Neuron (in vitro differentiated cells): ENCODE measurements at regions not wholly inside any gene's neighbourhood (a gene's known extent, or its start where the extent isn't known, plus 50 kb on each side); places are given as distances from the start of the nearest gene placed in this dataset.

Source experiments
- H2AFZ ChIP-seq: one replicate; pipeline ENCODE4 v1.6.1; 2013; ENCODE audit warnings: low read depth, mild to moderate bottlenecking, inconsistent platforms, low read length, moderate library complexity
- H3K27me3 ChIP-seq: one replicate; pipeline ENCODE4 v1.6.1; 2013; ENCODE audit warnings: low read length; ENCODE audit not compliant: insufficient read depth
- H3K36me3 ChIP-seq: one replicate; pipeline ENCODE4 v1.6.1; 2013; ENCODE audit warnings: low read length; ENCODE audit not compliant: insufficient read depth
- H3K4me1 ChIP-seq: one replicate; pipeline ENCODE4 v1.6.1; 2013; ENCODE audit warnings: low read length; ENCODE audit not compliant: insufficient read depth
- H3K4me3 ChIP-seq: 2 replicates; pipeline ENCODE4 v1.5.1; 2013; ENCODE audit warnings: mild to moderate bottlenecking, low read length, moderate library complexity
- H3K9me3 ChIP-seq: one replicate; pipeline ENCODE4 v1.6.1; 2013; ENCODE audit warnings: low read length

DNA sequence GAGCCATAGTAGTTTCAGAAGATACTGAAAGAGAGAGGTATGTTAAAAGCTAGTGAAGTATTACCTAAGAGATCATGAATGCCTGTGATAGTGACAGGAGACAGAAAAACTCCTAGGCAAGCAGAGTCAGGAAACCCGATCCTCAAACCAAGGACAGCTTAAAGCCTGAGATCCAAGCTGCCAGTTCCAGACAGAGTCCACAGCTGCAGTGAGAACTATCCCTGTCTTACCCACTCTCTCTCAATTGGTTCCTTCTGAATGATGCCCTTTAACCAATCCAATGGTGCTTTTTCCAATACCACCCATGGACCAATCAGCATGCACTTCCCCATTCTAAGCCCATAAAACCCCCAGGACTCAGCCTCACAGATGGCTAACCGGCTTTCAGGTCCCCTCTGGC lies 90.4 kb upstream of the PCDH10 start:
- no peak overlapping the region for H2AFZ ChIP-seq
- H3K9me3 ChIP-seq = no peaks in the 10 kb centered on the region
- H3K27me3 ChIP-seq = no peaks in the 10 kb centered on the region
- no peaks in the 10 kb centered on the region for H3K36me3 ChIP-seq
- no peak overlapping the region for H3K4me3 ChIP-seq
- no peaks in the 10 kb centered on the region for H3K4me1 ChIP-seq

GRCh38 chr4:133059117-133059516 lies 90.0 kb upstream of the PCDH10 start:
- H2AFZ ChIP-seq = no peak overlapping the region
- no peaks in the 10 kb centered on the region for H3K9me3 ChIP-seq
- no peaks in the 10 kb centered on the region for H3K4me1 ChIP-seq
- H3K27me3 ChIP-seq = no peaks in the 10 kb centered on the region
- H3K36me3 ChIP-seq = no peaks in the 10 kb centered on the region
- no peak overlapping the region for H3K4me3 ChIP-seq

GRCh38 chr4:133062851-133063250 lies 86.2 kb upstream of the PCDH10 start:
- H3K4me3 ChIP-seq = no peak overlapping the region
- H3K36me3 ChIP-seq = no peaks in the 10 kb centered on the region
- H3K9me3 ChIP-seq = no peaks in the 10 kb centered on the region
- no peak overlapping the region for H2AFZ ChIP-seq
- H3K27me3 ChIP-seq = no peaks in the 10 kb centered on the region
- H3K4me1 ChIP-seq = no peaks in the 10 kb centered on the region

DNA sequence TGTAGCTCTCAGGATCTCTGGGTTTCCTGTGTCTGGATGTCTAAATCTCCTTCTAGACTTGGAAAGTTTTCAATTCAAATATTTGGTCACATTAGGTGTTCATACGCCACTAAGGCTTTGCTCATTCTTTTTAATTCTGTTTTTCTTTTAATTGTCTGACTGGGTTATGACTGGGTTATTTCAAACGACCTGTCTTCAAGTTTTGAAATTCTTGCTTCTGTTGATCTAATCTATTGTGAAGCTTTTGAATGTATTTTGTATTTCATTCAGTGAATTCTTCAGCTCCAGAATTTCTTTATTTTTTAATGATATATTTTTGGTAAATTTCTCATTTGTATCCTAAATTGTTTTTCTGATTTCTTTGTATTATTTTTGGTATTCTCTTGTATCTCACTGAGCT lies 81.0 kb upstream of the PCDH10 start:
- H3K27me3 ChIP-seq = no peaks in the 10 kb centered on the region
- peaks cover 8% of the 10 kb centered on the region for H3K9me3 ChIP-seq
- H3K4me1 ChIP-seq = no peaks in the 10 kb centered on the region

GRCh38 chr4:133081246-133081645 lies 67.8 kb upstream of the PCDH10 start:
- Histone ChIP-seq H3K9me3 (peaks cover 2% of the 10 kb centered on the region), H3K4me1 (no peaks in the 10 kb centered on the region), H3K36me3 (no peaks in the 10 kb centered on the region), H3K4me3 (no peak overlapping the region), H3K27me3 (no peaks in the 10 kb centered on the region), H2AFZ (no peak overlapping the region)

More for the DNA sequence above, 81.0 kb upstream of the PCDH10 start:
- Histone ChIP-seq H3K4me3 (no peak overlapping the region), H3K36me3 (no peaks in the 10 kb centered on the region), H2AFZ (no peak overlapping the region)

GRCh38 chr4:133084421-133084820 lies 64.7 kb upstream of the PCDH10 start:
- Histone ChIP-seq H3K36me3 (no peaks in the 10 kb centered on the region), H3K4me3 (no peak overlapping the region), H2AFZ (no peak overlapping the region), H3K4me1 (no peaks in the 10 kb centered on the region), H3K9me3 (no peaks in the 10 kb centered on the region), H3K27me3 (no peaks in the 10 kb centered on the region)

GRCh38 chr4:133095591-133095990 lies 53.5 kb upstream of the PCDH10 start:
- Histone ChIP-seq H3K27me3 (no peaks in the 10 kb centered on the region), H3K36me3 (no peaks in the 10 kb centered on the region), H3K4me1 (peaks cover 9% of the 10 kb centered on the region), H3K9me3 (no peaks in the 10 kb centered on the region), H3K4me3 (no peak overlapping the region), H2AFZ (no peak overlapping the region)

GRCh38 chr4:133096972-133097371 lies 52.1 kb upstream of the PCDH10 start:
- Histone ChIP-seq H3K4me3 (no peak overlapping the region), H3K36me3 (no peaks in the 10 kb centered on the region)

More at GRCh38 chr4:133096972-133097371, 52.1 kb upstream of the PCDH10 start:
- Histone ChIP-seq H2AFZ (no peak overlapping the region), H3K4me1 (peaks cover 9% of the 10 kb centered on the region), H3K27me3 (no peaks in the 10 kb centered on the region), H3K9me3 (no peaks in the 10 kb centered on the region)
